Ovary (tissue), 7 donors: ENCODE measurements at regions not wholly inside any gene's neighbourhood (a gene's known extent, or its start where the extent isn't known, plus 50 kb on each side); places are given as distances from the start of the nearest gene placed in this dataset.

Source experiments
- DNase-seq, 5 donors: peaks; one replicate each; pipeline ENCODE4 v3.0.0-alpha.2; 2019 to 2020
- H3K27ac ChIP-seq, 2 donors: fragments of 200-600 bp; one replicate each; pipeline versions ENCODE4 v1.5.1 to v1.8.0; 2019 to 2022
- H3K27me3 ChIP-seq: fragments of 200-600 bp; one replicate; pipeline ENCODE4 v1.8.0; 2022
- H3K36me3 ChIP-seq: fragments of 200-600 bp; sonication (generic); one replicate; pipeline ENCODE4 v1.5.1; 2019
- H3K4me1 ChIP-seq: one replicate; pipeline ENCODE4 v1.8.1; 2013; ENCODE audit warnings: mild to moderate bottlenecking, moderate library complexity; ENCODE audit not compliant: insufficient read depth
- H3K4me3 ChIP-seq: fragments of 200-600 bp; sonication (generic); one replicate; pipeline ENCODE4 v1.5.1; 2017
- H3K9me3 ChIP-seq, 2 donors: fragments of 200-600 bp in 1 of 2; sonication (generic) in 1 of 2; one replicate each; pipeline versions ENCODE4 v1.5.1 to v1.8.1; 2013 to 2019; ENCODE audit warnings: mild to moderate bottlenecking in 1 of 2, moderate library complexity in 1 of 2
- EP300 ChIP-seq: sonication (generic); formaldehyde crosslinking; IDR thresholded peaks from one replicate; pipeline ENCODE4 v1.6.1; 2017; ENCODE audit warnings: antibody characterized with exemption
- POLR2A ChIP-seq: fragments of 450-650 bp; IDR thresholded peaks from one replicate; pipeline ENCODE4 v1.6.1; 2017; ENCODE audit warnings: antibody characterized with exemption, mild to moderate bottlenecking, moderate library complexity
- WGBS, 3 donors: extraction: QIAGEN DNeasy Blood & Tissue Kit in 1 of 3; methylation state at CpG; one replicate each; pipeline versions ENCODE4 v1.1.5 to v1.1.7; 2013 to 2017; 5-methylcytosine and 5-hydroxymethylcytosine counted together
- intact Hi-C, 4 donors: fragments of 100-400 bp; cut with DNase I; formaldehyde crosslinking; loops; one replicate each; pipeline versions ENCODE4 v1.11.0 to v1.15.1; 2022 to 2023
- TF ChIP-seq, protein P1 (sequence below), 3 donors: fragments of 450-650 bp in 2 of 3; fragments of 200-600 bp in 1 of 3; IDR thresholded peaks; one replicate each; pipeline versions ENCODE4 v1.5.1 to v1.8.0; 2016 to 2022; ENCODE audit warnings: antibody characterized with exemption in 3 of 3, mild to moderate bottlenecking in 1 of 3
- donor health status: DM: no; HTN: no; CAD: no; lungs with moderate emphysema.
- donor health status: DM: no; HTN: no; CAD: no.
- donor health status: Bipolar disorder and iron deficiency.
- donor health status: DM: no; HTN: no; CAD: no.
- donor health status: DM: yes; HTN: yes; CAD: no.

DNA sequence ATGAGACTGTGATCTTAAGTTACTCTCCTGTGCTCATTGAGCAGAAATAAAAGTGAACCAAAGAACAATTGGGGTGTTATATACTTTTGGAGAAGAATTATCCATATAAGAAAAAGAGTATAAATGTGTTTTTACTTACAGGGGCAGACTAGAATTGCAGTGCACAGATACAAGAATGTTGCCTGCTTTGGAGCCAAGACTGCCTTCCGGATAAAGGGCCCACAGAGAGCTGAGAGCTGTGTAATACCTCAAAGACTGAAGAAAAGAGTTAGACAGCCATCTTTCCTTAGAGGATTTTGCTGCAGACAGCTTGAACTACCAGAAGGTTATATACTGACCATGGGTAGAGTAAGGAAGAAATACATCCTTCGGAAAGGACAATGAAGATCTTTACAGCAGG is 1235.5 kb upstream of the CITED2 start:
- DNase-seq: no peak
- intact Hi-C loops: no loop called here
- WGBS, 3 donors: 58 to 64% (median 61%) methylated on average over 2 of the region's 2 CpGs
- Histone ChIP-seq H3K4me1 (peaks cover 3% of the 10 kb centered on the region), H3K4me3 (no peak overlapping the region), H3K27ac (no peak overlapping the region), H3K9me3 (no peaks in the 10 kb centered on the region), H3K36me3 (no peaks in the 10 kb centered on the region), H3K27me3 (no peaks in the 10 kb centered on the region)
- TF ChIP-seq, protein P1, sequence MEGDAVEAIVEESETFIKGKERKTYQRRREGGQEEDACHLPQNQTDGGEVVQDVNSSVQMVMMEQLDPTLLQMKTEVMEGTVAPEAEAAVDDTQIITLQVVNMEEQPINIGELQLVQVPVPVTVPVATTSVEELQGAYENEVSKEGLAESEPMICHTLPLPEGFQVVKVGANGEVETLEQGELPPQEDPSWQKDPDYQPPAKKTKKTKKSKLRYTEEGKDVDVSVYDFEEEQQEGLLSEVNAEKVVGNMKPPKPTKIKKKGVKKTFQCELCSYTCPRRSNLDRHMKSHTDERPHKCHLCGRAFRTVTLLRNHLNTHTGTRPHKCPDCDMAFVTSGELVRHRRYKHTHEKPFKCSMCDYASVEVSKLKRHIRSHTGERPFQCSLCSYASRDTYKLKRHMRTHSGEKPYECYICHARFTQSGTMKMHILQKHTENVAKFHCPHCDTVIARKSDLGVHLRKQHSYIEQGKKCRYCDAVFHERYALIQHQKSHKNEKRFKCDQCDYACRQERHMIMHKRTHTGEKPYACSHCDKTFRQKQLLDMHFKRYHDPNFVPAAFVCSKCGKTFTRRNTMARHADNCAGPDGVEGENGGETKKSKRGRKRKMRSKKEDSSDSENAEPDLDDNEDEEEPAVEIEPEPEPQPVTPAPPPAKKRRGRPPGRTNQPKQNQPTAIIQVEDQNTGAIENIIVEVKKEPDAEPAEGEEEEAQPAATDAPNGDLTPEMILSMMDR (IDR thresholded peaks at IDR 0.05): no peak

DNA sequence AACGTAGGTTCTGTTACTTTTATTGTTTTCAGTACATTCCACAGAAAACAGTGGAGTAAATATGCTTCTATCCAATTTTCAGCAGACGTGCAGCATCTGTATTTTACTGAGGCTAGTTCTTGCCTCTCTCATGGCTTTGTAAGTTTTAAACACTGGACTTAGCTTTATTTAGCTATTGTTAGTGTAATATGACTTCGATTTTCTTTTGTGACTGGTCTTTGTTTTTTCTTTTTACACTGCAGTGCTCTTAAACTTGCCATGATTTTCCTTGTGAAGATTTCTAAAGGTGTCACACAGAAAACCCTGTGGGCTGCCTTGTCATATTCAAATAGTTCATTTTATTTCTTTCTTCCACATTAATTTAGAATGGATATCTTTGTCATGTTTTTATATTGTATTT is 1234.9 kb upstream of the CITED2 start:
- TF ChIP-seq EP300: no peak

DNA sequence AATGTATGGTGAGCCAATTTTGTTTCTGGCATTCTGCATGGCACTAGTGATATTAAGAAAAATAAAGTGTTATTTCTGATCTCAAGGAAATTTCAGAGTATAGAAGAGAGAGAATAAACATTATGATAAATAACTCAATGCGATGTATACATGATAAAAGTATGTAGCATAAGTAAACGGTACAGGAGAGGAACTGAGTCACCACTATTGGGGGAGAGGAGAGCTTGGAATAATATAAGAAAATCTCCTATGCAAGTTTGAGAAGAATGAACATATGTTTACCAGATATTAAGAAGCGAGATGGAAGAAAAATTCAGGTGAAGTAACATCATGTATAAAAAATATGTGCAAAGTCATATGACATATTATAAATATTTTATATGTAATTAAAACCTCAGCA is 1230.3 kb upstream of the CITED2 start:
- Histone ChIP-seq H3K9me3 (no peaks in the 10 kb centered on the region), H3K27ac (no peak overlapping the region), H3K4me3 (no peak overlapping the region), H3K4me1 (no peaks in the 10 kb centered on the region), H3K36me3 (no peaks in the 10 kb centered on the region), H3K27me3 (no peaks in the 10 kb centered on the region)
- WGBS, 3 donors: 91 to 93% (median 92%) methylated on average over 3 of the region's 3 CpGs
- no peak for DNase-seq
- intact Hi-C loops: no loop called here
- TF ChIP-seq, protein P1 (IDR thresholded peaks at IDR 0.05): no peak
- TF ChIP-seq EP300 (no peak), POLR2A (no peak)

More for the DNA sequence above, 1234.9 kb upstream of the CITED2 start:
- WGBS, 3 donors: 22 to 60% (median 34%) methylated on average over 3 of the region's 3 CpGs
- H3K36me3 ChIP-seq: no peaks in the 10 kb centered on the region
- H3K27ac ChIP-seq: no peak overlapping the region
- no peaks in the 10 kb centered on the region for H3K9me3 ChIP-seq
- peaks cover 3% of the 10 kb centered on the region for H3K4me1 ChIP-seq
- intact Hi-C loops: no loop called here
- DNase-seq: no peak
- H3K27me3 ChIP-seq: no peaks in the 10 kb centered on the region
- no peak overlapping the region for H3K4me3 ChIP-seq

DNA sequence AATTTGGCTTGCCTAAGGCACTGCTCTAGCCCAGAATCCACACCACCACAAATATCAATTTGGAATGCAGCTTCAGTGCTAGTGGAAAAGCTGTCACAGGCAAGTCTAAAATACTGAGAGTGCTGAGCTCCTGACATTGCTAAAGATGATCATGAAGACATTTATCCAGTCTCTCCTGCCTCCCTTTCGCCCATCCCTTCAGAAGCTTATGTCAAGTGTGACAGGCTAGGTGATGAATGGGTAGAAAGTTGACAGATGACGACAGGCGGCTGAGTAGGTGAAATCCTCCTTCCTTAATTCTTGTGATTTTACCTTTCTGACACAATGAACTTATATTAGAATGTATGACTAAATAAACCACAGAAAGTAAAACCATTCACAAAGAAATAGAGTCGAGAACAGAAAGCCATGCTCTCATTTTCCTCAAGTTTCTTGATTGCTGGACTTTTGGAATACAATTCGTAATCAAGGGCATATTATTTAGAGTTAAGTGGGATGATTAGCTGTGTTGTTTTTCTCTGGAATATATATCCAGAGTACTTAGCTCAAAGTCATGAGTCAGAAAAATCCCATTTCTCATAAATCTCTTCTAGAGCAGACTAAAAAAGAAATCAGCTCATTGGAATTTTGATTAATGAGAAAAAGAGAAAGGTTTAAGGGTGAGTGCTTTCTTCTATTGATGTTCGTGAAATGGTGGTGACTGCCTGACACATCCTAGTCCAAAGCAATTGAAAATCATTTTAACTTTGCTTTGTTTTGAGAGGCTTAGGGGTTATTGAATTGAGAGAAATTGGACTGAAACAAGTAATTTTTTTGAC is 1228.2 kb upstream of the CITED2 start:
- WGBS, 3 donors: 84 to 92% (median 90%) methylated on average over 6 of the region's 6 CpGs
- no peak overlapping the region for H3K4me3 ChIP-seq
- intact Hi-C loops: no loop called here
- H3K27ac ChIP-seq: no peak overlapping the region
- TF ChIP-seq POLR2A: no peak
- TF ChIP-seq, protein P1 (IDR thresholded peaks at IDR 0.05): no peak
- H3K36me3 ChIP-seq: no peaks in the 10 kb centered on the region
- no peak for DNase-seq
- no peaks in the 10 kb centered on the region for H3K4me1 ChIP-seq
- H3K9me3 ChIP-seq: no peaks in the 10 kb centered on the region
- H3K27me3 ChIP-seq: no peaks in the 10 kb centered on the region

DNA sequence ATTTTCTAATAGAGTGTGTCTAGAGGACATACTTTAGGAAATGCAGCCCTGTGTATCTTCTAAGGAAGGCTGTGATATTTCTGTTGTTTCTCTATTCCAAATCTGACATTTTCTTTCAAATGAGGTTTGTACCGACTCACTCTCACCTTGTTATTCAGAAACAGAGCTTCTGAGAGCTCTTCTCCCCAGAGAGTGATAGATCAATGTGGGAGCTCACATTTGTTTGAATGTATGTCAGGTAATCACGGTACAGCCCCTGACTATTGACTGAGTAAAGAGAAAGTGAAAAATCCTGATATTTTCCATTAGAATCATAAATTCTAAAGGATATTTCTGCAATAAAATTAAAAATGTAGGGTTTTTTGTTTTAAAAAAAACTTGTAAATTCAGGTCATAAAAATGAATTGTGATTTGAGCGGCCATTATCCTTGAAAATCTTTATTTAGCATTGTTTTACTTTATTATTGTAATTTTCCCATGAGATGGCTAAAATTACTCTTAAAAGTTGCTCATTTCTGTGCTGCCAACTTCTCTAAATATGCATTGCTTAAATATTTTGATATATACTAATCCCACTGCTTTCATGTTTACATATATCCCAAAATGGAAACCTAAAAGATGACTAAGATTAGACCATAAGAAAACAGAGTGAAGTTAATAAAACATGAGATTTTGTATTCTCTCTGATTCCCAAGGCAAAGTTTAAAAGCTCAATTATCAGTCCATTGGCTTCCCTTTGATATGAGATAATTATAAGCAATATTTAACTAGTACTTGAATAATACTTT is 1226.8 kb upstream of the CITED2 start:
- H3K27ac ChIP-seq: no peak overlapping the region
- H3K27me3 ChIP-seq: no peaks in the 10 kb centered on the region
- 77 to 84% (median 84%) methylated on average over 3 of the region's 3 CpGs for WGBS, 3 donors
- no peaks in the 10 kb centered on the region for H3K36me3 ChIP-seq
- H3K4me1 ChIP-seq: no peaks in the 10 kb centered on the region
- H3K4me3 ChIP-seq: no peak overlapping the region
- no peak for DNase-seq
- no peaks in the 10 kb centered on the region for H3K9me3 ChIP-seq
- intact Hi-C loops: no loop called here
- no peak for TF ChIP-seq EP300
- TF ChIP-seq, protein P1 (IDR thresholded peaks at IDR 0.05): no peak
- no peak for TF ChIP-seq POLR2A
